ENCODE measurements at regions not wholly inside any gene's neighbourhood (a gene's known extent, or its start where the extent isn't known, plus 50 kb on each side); places are given as distances from the start of the nearest gene placed in this dataset.

GRCh38 chr7:35336444-35336843, 82.5 kb upstream of the TBX20 start:
- Histone ChIP-seq H3K9me3 (ENCODE audit: low read depth) (no peaks in the 10 kb centered on the region), H3K79me2 (ENCODE audit: low read depth) (no peaks in the 10 kb centered on the region), H3K36me3 (no peaks in the 10 kb centered on the region), H3K27me3 (no peaks in the 10 kb centered on the region), H2AFZ (replicated peaks) (no peak overlapping the region), H3F3A (ENCODE audit: low read depth) (no peaks in the 10 kb centered on the region), H3K4me3 (no peak overlapping the region), H3K27ac (no peak overlapping the region), H4K20me1 (ENCODE audit: low read depth) (no peaks in the 10 kb centered on the region), H3K4me2 (no peak overlapping the region), H3K4me1 (no peaks in the 10 kb centered on the region), H3K9ac (no peak overlapping the region)
- H3K36me3 Mint-ChIP-seq = no peaks in the 10 kb centered on the region
- H3K9me3 Mint-ChIP-seq = no peaks in the 10 kb centered on the region
- H3K4me3 Mint-ChIP-seq = no peak overlapping the region
- DNase-seq (ENCODE audit: low spot score) = no peak
- H3K4me1 Mint-ChIP-seq = no peaks in the 10 kb centered on the region
- H3K27me3 Mint-ChIP-seq (ENCODE audit: insufficient read depth, low read depth) = peaks cover 2% of the 10 kb centered on the region
- no peak overlapping the region for H3K27ac Mint-ChIP-seq
- TF ChIP-seq EZH2 (IDR thresholded peaks at IDR 0.05) = no peak
- TF ChIP-seq EZH2phosphoT487 (IDR thresholded peaks at IDR 0.05) = no peak
- TF ChIP-seq CTCF (IDR thresholded peaks at IDR 0.05) = no peak

GRCh38 chr7:35334506-35334905, 80.6 kb upstream of the TBX20 start:
- no peaks in the 10 kb centered on the region for H4K20me1 ChIP-seq (ENCODE audit: low read depth)
- H3K79me2 ChIP-seq (ENCODE audit: low read depth) = no peaks in the 10 kb centered on the region
- no peak overlapping the region for H3K9ac ChIP-seq
- TF ChIP-seq EZH2 (IDR thresholded peaks at IDR 0.05) (no peak), EZH2phosphoT487 (IDR thresholded peaks at IDR 0.05) (no peak), CTCF (IDR thresholded peaks at IDR 0.05) (no peak)
- no peaks in the 10 kb centered on the region for H3K36me3 ChIP-seq
- Mint-ChIP-seq H3K4me3 (no peak overlapping the region), H3K36me3 (no peaks in the 10 kb centered on the region), H3K27me3 (ENCODE audit: insufficient read depth, low read depth) (peaks cover 2% of the 10 kb centered on the region), H3K4me1 (no peaks in the 10 kb centered on the region), H3K27ac (no peak overlapping the region), H3K9me3 (no peaks in the 10 kb centered on the region)
- no peak overlapping the region for H3K27ac ChIP-seq
- no peaks in the 10 kb centered on the region for H3K4me1 ChIP-seq
- H3K4me2 ChIP-seq = no peak overlapping the region
- H2AFZ ChIP-seq (replicated peaks) = no peak overlapping the region
- H3K9me3 ChIP-seq (ENCODE audit: low read depth) = no peaks in the 10 kb centered on the region
- no peak overlapping the region for H3K4me3 ChIP-seq
- no peaks in the 10 kb centered on the region for H3F3A ChIP-seq (ENCODE audit: low read depth)
- no peak for DNase-seq (ENCODE audit: low spot score)
- no peaks in the 10 kb centered on the region for H3K27me3 ChIP-seq

GRCh38 chr7:35333265-35333664, 79.4 kb upstream of the TBX20 start:
- no peak overlapping the region for H3K9ac ChIP-seq
- Mint-ChIP-seq H3K4me3 (no peak overlapping the region), H3K9me3 (no peaks in the 10 kb centered on the region), H3K27me3 (ENCODE audit: insufficient read depth, low read depth) (peaks cover 2% of the 10 kb centered on the region), H3K36me3 (no peaks in the 10 kb centered on the region), H3K4me1 (no peaks in the 10 kb centered on the region), H3K27ac (no peak overlapping the region)
- no peaks in the 10 kb centered on the region for H3K9me3 ChIP-seq (ENCODE audit: low read depth)
- no peak overlapping the region for H3K4me3 ChIP-seq
- H3K4me1 ChIP-seq = no peaks in the 10 kb centered on the region
- no peaks in the 10 kb centered on the region for H3K27me3 ChIP-seq
- H3K36me3 ChIP-seq = no peaks in the 10 kb centered on the region
- TF ChIP-seq CTCF (IDR thresholded peaks at IDR 0.05) (no peak), EZH2phosphoT487 (IDR thresholded peaks at IDR 0.05) (no peak), EZH2 (IDR thresholded peaks at IDR 0.05) (no peak)
- no peaks in the 10 kb centered on the region for H3K79me2 ChIP-seq (ENCODE audit: low read depth)
- no peak overlapping the region for H3K4me2 ChIP-seq
- no peak for DNase-seq (ENCODE audit: low spot score)
- no peak overlapping the region for H3K27ac ChIP-seq
- H4K20me1 ChIP-seq (ENCODE audit: low read depth) = no peaks in the 10 kb centered on the region
- H3F3A ChIP-seq (ENCODE audit: low read depth) = no peaks in the 10 kb centered on the region
- H2AFZ ChIP-seq (replicated peaks) = no peak overlapping the region

Data from neural progenitor cell (in vitro differentiated cells).